HL-60 (cell line): ENCODE measurements at regions not wholly inside any gene's neighbourhood (a gene's known extent, or its start where the extent isn't known, plus 50 kb on each side); places are given as distances from the start of the nearest gene placed in this dataset.

Experiments used
- DNase-seq, 2 experiments: peaks; one replicate each; pipeline ENCODE4 v3.0.0-alpha.2; 2010 to 2020; ENCODE audit warnings: low read depth in 1 of 2, low spot score in 1 of 2
- H3K27ac ChIP-seq: fragments of 250-450 bp; sonication (Bioruptor Pico); replicated peaks from 2 replicates; pipeline ENCODE4 v1.5.1; 2020; ENCODE audit warnings: mild to moderate bottlenecking, moderate library complexity
- H3K27me3 ChIP-seq: fragments of 250-450 bp; sonication (Bioruptor Pico); 2 replicates; pipeline ENCODE4 v1.5.1; 2021; ENCODE audit warnings: mild to moderate bottlenecking, moderate library complexity; ENCODE audit not compliant: insufficient read depth, poor library complexity, severe bottlenecking
- H3K4me3 ChIP-seq: replicated peaks from 2 replicates; pipeline ENCODE4 v1.5.1; 2011; ENCODE audit warnings: mild to moderate bottlenecking, control low read depth, low read length; ENCODE audit not compliant: insufficient read depth
- CTCF ChIP-seq: IDR thresholded peaks from one replicate; pipeline ENCODE4 v1.5.1; 2011; ENCODE audit warnings: low read length, control low read depth, inconsistent platforms; ENCODE audit not compliant: insufficient read depth
- GABPA ChIP-seq: IDR thresholded peaks from 2 replicates; pipeline ENCODE4 v1.6.1; 2012; ENCODE audit warnings: low read depth
- POLR2AphosphoS5 ChIP-seq: IDR thresholded peaks from 2 replicates; pipeline ENCODE4 v1.6.1; 2012; ENCODE audit warnings: low read depth
- REST ChIP-seq: IDR thresholded peaks from 2 replicates; pipeline ENCODE4 v1.6.1; 2012; ENCODE audit warnings: low read depth; ENCODE audit not compliant: insufficient replicate concordance
- SPI1 ChIP-seq: IDR thresholded peaks from 2 replicates; pipeline ENCODE4 v1.6.1; 2012; ENCODE audit warnings: low read depth, mild to moderate bottlenecking, borderline replicate concordance

GRCh38 chr7:52091996-52092395 is 775.4 kb upstream of the COBL start:
- Histone ChIP-seq H3K27me3 (no peaks in the 10 kb centered on the region), H3K27ac (no peak overlapping the region), H3K4me3 (no peak overlapping the region)
- no peak for DNase-seq
- TF ChIP-seq REST (no peak), POLR2AphosphoS5 (no peak), CTCF (no peak), GABPA (no peak), SPI1 (no peak)

GRCh38 chr7:52091101-52091500 is 774.5 kb upstream of the COBL start:
- no peak overlapping the region for H3K4me3 ChIP-seq
- TF ChIP-seq REST (no peak), GABPA (no peak), CTCF (no peak), SPI1 (no peak), POLR2AphosphoS5 (no peak)
- H3K27ac ChIP-seq, result no peak overlapping the region
- no peak for DNase-seq
- no peaks in the 10 kb centered on the region for H3K27me3 ChIP-seq

- TF ChIP-seq POLR2AphosphoS5 (no peak), GABPA (no peak), CTCF (no peak), SPI1 (no peak), REST (no peak)
- Histone ChIP-seq H3K4me3 (no peak overlapping the region), H3K27ac (no peak overlapping the region), H3K27me3 (no peaks in the 10 kb centered on the region)
- no peak for DNase-seq
These were observed 771.6 kb upstream of the COBL start for GRCh38 chr7:52088008-52088901.
